ENCODE measurements at regions not wholly inside any gene's neighbourhood (a gene's known extent, or its start where the extent isn't known, plus 50 kb on each side); places are given as distances from the start of the nearest gene placed in this dataset.

DNA sequence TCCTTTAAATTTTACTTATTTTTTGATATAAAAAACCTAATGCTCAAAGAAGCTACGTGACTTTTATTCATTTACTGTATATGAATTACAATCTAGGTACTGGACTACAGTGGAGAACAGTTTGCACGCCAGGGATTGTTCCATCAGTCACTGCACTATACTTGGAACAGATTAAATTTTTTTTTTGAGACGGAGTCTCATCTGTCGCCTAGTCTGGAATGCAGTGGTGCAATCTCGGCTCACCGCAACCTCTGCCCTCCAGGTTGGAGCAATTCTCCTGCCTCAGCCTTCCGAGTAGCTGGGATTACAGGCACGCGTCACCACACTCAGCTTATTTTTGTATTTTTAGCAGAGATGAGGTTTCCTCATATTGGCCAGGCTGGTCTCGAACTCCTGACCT lies 330.0 kb upstream of the SLC14A2 start:
- POLR2A ChIA-PET: no interaction called here
- H3K79me2 ChIP-seq (ENCODE audit: control insufficient read depth, insufficient read depth, low read length): no peaks in the 10 kb centered on the region
- H4K20me1 ChIP-seq (replicated peaks; ENCODE audit: control insufficient read depth, extremely low read depth, insufficient read depth, low read length): no peaks in the 10 kb centered on the region
- CTCF ChIA-PET: no interaction called here
- H3K4me3 ChIP-seq (replicated peaks in 1 of 3; ENCODE audit: insufficient read depth in 1 of 3, low read depth in 1 of 3, low read length in 3 of 3): no peak overlapping the region
- no peaks in the 10 kb centered on the region for H3K36me3 ChIP-seq (ENCODE audit: control insufficient read depth in 2 of 2, extremely low read depth in 1 of 2, insufficient read depth in 2 of 2, low read length in 2 of 2)
- DNase-seq (ENCODE audit: low read depth, low spot score): no peak
- H3K4me2 ChIP-seq (ENCODE audit: insufficient read depth, low read length): no peak overlapping the region
- no peak overlapping the region for H3K9ac ChIP-seq (replicated peaks; ENCODE audit: extremely low read depth, insufficient read depth, low read length)
- H3K9me1 ChIP-seq (replicated peaks; ENCODE audit: control insufficient read depth, extremely low read depth, insufficient read depth, low read length): no peaks in the 10 kb centered on the region
- no peak overlapping the region for H2AFZ ChIP-seq (ENCODE audit: low read depth, low read length)
- dilution Hi-C loops (cut with MboI; ENCODE audit: extremely low pct_ligation_motif_present, low sequenced_read_pairs): no loop called here
- H3K27ac ChIP-seq (ENCODE audit: insufficient read depth, low read depth, low read length): no peak overlapping the region
- H3K27me3 ChIP-seq (ENCODE audit: control insufficient read depth in 2 of 2, insufficient read depth in 2 of 2, low read length in 2 of 2): no peaks in the 10 kb centered on the region
- H3K4me1 ChIP-seq (ENCODE audit: control insufficient read depth, extremely low read depth, insufficient read depth, low read length): no peaks in the 10 kb centered on the region
- no peak for TF ChIP-seq MYC (IDR thresholded peaks at IDR 0.05; ENCODE audit: low read depth, low read length)
- TF ChIP-seq GATA2 (IDR thresholded peaks at IDR 0.05; ENCODE audit: insufficient read depth, insufficient read length, low read depth, low read length): no peak
- no peak for TF ChIP-seq POLR2A (IDR thresholded peaks at IDR 0.05; ENCODE audit: low read depth, low read length)
- no peak for TF ChIP-seq EZH2 (IDR thresholded peaks at IDR 0.05; ENCODE audit: borderline replicate concordance, low read depth, low read length, severe bottlenecking)
- no peak for TF ChIP-seq JUN (IDR thresholded peaks at IDR 0.05; ENCODE audit: borderline replicate concordance, insufficient read depth, insufficient read length, low read depth)
- TF ChIP-seq, protein P1, sequence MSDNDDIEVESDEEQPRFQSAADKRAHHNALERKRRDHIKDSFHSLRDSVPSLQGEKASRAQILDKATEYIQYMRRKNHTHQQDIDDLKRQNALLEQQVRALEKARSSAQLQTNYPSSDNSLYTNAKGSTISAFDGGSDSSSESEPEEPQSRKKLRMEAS (IDR thresholded peaks at IDR 0.05; ENCODE audit: insufficient read depth, insufficient read length): no peak
- no peak for TF ChIP-seq POLR2AphosphoS5 (IDR thresholded peaks at IDR 0.05; ENCODE audit: insufficient read depth, low read depth, low read length)
- TF ChIP-seq FOS (IDR thresholded peaks at IDR 0.05; ENCODE audit: borderline replicate concordance, insufficient read depth, low read length): no peak
- TF ChIP-seq, protein P2, sequence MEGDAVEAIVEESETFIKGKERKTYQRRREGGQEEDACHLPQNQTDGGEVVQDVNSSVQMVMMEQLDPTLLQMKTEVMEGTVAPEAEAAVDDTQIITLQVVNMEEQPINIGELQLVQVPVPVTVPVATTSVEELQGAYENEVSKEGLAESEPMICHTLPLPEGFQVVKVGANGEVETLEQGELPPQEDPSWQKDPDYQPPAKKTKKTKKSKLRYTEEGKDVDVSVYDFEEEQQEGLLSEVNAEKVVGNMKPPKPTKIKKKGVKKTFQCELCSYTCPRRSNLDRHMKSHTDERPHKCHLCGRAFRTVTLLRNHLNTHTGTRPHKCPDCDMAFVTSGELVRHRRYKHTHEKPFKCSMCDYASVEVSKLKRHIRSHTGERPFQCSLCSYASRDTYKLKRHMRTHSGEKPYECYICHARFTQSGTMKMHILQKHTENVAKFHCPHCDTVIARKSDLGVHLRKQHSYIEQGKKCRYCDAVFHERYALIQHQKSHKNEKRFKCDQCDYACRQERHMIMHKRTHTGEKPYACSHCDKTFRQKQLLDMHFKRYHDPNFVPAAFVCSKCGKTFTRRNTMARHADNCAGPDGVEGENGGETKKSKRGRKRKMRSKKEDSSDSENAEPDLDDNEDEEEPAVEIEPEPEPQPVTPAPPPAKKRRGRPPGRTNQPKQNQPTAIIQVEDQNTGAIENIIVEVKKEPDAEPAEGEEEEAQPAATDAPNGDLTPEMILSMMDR (IDR thresholded peaks at IDR 0.05; ENCODE audit: extremely low read depth in 1 of 2, insufficient read depth in 1 of 2, low read depth in 1 of 2, low read length in 2 of 2): no peak
- intact Hi-C loops (cut with micrococcal nuclease): no loop called here
- H3K9me3 ChIP-seq (replicated peaks; ENCODE audit: control insufficient read depth, insufficient read depth, low read length): no peaks in the 10 kb centered on the region
- no TSS peak for BruUV-seq (replicated peaks)
- FAIRE-seq: no peak

Measured in endothelial cell of umbilical vein (primary cell).